PC-9 (cell line): ENCODE measurements at regions not wholly inside any gene's neighbourhood (a gene's known extent, or its start where the extent isn't known, plus 50 kb on each side); places are given as distances from the start of the nearest gene placed in this dataset.

Experiments
- CTCF ChIP-seq: fragments of 200-600 bp; sonication (generic); conservative IDR thresholded peaks from 2 replicates; pipeline ENCODE4 v1.6.1; 2017; ENCODE audit warnings: mixed run types, antibody characterized with exemption, mild to moderate bottlenecking, moderate library complexity
- EZH2 ChIP-seq: fragments of 200-600 bp; sonication (generic); IDR thresholded peaks from 2 replicates; pipeline ENCODE4 v1.8.0; 2017; ENCODE audit warnings: antibody characterized with exemption, low read depth

- TF ChIP-seq CTCF (no peak), EZH2 (no peak)
These were observed 52.7 kb upstream of the NEURL1B start for GRCh38 chr5:172588380-172588779.
